ENCODE measurements at regions not wholly inside any gene's neighbourhood (a gene's known extent, or its start where the extent isn't known, plus 50 kb on each side); places are given as distances from the start of the nearest gene placed in this dataset.
"Not testable (repeated sequence)": the region's sequence is repeated elsewhere in the genome, so short reads cannot be mapped to it uniquely, and the experiment has no call there.

DNA sequence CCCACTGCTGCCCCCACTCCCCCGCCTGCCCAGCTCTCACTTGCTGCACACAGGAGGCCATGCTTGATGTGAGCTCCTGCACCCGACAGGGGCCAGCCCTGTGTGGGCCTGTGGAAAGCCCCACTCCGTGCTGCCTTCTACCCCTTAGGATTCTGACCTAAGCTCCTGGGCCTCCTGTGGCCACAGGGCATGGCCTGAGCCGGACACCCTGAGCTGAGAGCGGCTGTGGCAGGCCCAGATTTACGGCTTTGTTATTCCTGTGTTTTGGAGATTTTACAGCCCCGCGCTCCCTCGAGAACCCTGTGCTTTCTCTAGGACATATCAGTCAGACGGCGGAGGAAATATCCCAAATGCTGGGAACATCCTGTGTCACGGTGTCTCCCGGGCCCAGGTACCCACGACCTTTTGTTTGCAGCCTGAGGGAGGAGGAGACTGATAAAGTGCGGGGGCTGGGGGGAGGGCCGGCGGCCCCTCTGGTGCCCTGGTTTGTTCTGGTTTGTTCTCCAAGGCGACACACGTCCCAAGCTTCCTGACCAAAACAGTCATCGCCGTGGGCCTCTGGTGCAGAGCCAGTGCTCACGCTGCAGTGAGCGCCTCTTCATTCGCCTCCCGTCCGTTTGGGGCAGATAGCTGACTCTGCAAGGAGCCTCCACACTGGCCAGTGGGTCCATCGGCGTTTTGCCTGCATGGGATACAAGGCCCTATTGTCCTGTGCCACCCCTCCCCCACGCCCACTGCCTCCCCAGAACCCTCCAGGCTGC is 363.4 kb downstream of the C16orf95 start:
- Histone ChIP-seq H3K27me3 (no peaks in the 10 kb centered on the region), H3K27ac (no peak overlapping the region)

DNA sequence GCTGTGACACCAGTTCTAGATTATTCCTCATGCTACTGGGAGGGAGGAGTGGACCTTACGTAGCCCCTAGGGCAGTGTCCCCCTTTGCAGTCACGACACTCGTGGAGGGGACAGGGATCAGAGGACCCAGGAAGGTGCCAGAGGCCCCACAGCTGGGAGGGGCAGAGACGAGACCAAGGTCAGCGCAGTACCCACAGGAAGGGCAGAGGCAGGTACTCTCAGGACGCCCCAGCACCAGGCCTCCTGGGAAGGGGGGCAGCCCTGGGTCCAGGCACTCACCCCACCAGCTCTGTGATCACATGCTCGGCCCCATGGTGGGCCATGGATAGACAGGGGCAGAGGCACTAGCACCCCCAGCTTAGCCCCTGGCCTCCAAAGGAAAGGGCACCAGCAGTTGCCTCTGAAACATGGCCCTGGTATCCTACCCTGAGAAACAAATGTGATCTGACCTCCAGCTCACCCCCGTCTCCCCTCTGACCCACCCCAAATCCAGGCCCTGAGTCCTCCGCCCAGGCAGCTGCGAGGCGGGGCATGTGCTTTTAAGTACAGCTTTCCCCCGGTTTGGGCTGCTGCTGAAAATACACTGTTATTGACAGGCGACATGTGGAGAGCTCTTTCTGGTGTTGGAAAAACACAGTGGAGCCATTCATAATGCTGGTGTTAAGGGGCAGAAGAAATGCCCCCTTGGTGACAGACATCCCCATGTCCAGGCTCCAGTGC is 361.9 kb downstream of the C16orf95 start:
- Histone ChIP-seq H3K27me3 (no peaks in the 10 kb centered on the region), H3K4me1 (no peaks in the 10 kb centered on the region), H3K9me3 (no peaks in the 10 kb centered on the region), H3K36me3 (no peaks in the 10 kb centered on the region), H3K27ac (no peak overlapping the region), H3K4me3 (no peak overlapping the region)
- no peak for DNase-seq (ENCODE audit: low spot score)
- TF ChIP-seq, protein P1, sequence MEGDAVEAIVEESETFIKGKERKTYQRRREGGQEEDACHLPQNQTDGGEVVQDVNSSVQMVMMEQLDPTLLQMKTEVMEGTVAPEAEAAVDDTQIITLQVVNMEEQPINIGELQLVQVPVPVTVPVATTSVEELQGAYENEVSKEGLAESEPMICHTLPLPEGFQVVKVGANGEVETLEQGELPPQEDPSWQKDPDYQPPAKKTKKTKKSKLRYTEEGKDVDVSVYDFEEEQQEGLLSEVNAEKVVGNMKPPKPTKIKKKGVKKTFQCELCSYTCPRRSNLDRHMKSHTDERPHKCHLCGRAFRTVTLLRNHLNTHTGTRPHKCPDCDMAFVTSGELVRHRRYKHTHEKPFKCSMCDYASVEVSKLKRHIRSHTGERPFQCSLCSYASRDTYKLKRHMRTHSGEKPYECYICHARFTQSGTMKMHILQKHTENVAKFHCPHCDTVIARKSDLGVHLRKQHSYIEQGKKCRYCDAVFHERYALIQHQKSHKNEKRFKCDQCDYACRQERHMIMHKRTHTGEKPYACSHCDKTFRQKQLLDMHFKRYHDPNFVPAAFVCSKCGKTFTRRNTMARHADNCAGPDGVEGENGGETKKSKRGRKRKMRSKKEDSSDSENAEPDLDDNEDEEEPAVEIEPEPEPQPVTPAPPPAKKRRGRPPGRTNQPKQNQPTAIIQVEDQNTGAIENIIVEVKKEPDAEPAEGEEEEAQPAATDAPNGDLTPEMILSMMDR (IDR thresholded peaks at IDR 0.05) = no peak

More for the DNA sequence above, 363.4 kb downstream of the C16orf95 start:
- no peaks in the 10 kb centered on the region for H3K4me1 ChIP-seq
- TF ChIP-seq, protein P1 (IDR thresholded peaks at IDR 0.05) = no peak
- no peak overlapping the region for H3K4me3 ChIP-seq
- H3K36me3 ChIP-seq = no peaks in the 10 kb centered on the region
- DNase-seq (ENCODE audit: low spot score) = no peak
- no peaks in the 10 kb centered on the region for H3K9me3 ChIP-seq

DNA sequence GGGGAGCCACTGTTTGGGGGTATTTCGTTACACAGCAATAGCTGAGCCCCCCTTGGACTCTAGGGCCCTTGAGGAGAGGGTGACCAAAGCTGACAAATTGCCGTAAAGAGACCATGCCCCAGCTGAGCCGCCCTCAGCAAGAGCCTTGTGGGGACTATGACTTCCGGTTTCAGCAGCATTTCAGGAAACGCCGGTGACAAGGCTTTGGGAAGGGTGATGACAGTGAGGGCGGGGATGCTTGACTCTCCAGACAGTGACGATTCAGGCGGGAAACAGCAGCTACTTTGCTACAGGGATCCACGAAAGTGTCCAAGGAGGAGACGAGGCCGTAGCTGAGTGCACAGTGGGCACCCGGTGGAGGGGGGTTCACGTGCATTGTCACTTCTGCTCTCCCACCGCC is 360.8 kb downstream of the C16orf95 start:
- DNase-seq (ENCODE audit: low spot score) = no peak
- Histone ChIP-seq H3K27ac (no peak overlapping the region), H3K4me3 (no peak overlapping the region), H3K4me1 (no peaks in the 10 kb centered on the region), H3K9me3 (no peaks in the 10 kb centered on the region), H3K36me3 (no peaks in the 10 kb centered on the region), H3K27me3 (no peaks in the 10 kb centered on the region)
- TF ChIP-seq, protein P1 (IDR thresholded peaks at IDR 0.05) = no peak

DNA sequence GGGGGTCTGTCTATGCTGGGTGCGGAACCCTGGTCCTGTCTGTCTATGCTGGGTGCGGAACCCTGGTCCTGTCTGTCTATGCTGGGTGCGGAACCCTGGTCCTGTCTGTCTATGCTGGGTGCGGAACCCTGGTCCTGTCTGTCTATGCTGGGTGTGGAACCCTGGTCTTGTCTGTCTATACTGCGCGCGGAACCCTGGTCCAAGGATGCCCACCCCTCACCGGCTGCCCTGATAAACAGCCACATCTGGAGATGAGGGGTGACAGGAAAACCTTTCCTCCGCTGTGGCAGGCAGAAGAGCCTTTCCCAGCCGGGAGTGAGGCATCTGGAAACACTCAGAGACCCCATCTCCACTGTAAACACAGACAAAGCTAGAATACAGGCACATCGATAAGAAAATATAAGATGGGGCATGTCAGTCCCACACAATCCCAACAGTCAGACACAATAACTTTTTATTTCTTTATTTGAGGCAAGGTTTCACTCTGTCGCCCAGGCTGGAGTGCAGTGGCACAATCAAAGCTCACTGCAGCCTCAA is 359.5 kb downstream of the C16orf95 start:
- H3K4me1 ChIP-seq; H3K4me3 ChIP-seq; DNase-seq (ENCODE audit: low spot score); H3K27me3 ChIP-seq; H3K36me3 ChIP-seq; H3K27ac ChIP-seq; H3K9me3 ChIP-seq: not testable (repeated sequence)

DNA sequence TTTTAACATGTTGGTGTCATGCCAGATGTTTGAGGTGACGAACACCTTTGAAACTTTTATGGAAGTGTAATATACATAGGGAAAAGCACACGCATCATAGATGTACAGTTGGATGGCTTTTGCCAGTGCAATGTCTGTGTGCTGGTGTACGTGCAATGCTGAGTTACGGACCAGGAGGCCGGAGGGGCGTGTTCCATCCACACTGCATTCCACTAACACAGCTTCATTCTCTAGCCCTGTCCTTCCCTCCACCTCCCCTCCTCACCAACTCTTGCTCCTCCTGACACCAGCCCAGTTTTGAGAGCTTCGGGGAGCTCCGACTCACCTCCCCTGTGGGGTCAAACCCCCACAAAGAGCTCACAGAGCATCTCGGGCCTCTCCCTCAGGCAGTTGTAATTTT is 358.8 kb downstream of the C16orf95 start:
- Histone ChIP-seq H3K9me3 (no peaks in the 10 kb centered on the region), H3K36me3 (no peaks in the 10 kb centered on the region), H3K27ac (no peak overlapping the region), H3K4me3 (no peak overlapping the region), H3K4me1 (no peaks in the 10 kb centered on the region), H3K27me3 (no peaks in the 10 kb centered on the region)
- DNase-seq (ENCODE audit: low spot score) = no peak
- TF ChIP-seq, protein P1 (IDR thresholded peaks at IDR 0.05) = no peak

DNA sequence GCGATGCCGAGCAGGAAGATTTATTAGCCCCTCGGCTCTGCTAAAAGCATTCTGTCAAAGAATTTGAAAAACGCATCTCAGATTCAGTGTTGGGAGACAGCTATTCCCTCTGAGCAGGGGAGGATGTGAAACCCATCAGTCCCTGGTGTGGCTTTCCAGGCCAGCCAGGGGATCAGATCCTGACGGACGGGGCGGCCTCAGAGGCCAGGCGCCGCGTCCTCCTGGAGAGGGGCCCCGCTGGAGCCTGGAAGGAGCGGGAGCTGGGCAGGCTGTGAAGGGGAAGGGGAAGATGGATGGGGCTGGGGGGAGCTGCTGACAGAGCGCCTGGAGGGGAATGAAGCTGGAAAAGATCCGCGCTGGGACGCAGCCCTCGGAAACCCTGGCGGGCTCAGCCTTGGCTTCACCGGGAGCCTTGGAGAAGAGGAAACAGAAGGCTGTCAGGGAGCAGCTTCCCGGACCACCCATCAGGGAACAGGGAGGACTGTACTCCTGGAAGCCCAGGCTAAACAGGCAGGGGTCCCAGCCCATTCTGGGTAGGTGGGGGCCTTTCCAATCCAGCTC is 358.0 kb downstream of the C16orf95 start:
- no peak overlapping the region for H3K4me3 ChIP-seq
- no peaks in the 10 kb centered on the region for H3K36me3 ChIP-seq
- no peaks in the 10 kb centered on the region for H3K9me3 ChIP-seq
- H3K27ac ChIP-seq = no peak overlapping the region
- H3K27me3 ChIP-seq = no peaks in the 10 kb centered on the region
- TF ChIP-seq, protein P1 (IDR thresholded peaks at IDR 0.05) = no peak
- DNase-seq (ENCODE audit: low spot score) = no peak
- H3K4me1 ChIP-seq = no peaks in the 10 kb centered on the region
